Caco-2 (cell line): ENCODE measurements at regions not wholly inside any gene's neighbourhood (a gene's known extent, or its start where the extent isn't known, plus 50 kb on each side); places are given as distances from the start of the nearest gene placed in this dataset.
"Not testable (repeated sequence)": the region's sequence is repeated elsewhere in the genome, so short reads cannot be mapped to it uniquely, and the experiment has no call there.

Experiments
- BruUV-seq: library from RNA; stranded (reverse); fragments of 400-500 nt; replicated peaks from 2 replicates; lab custom pipeline; 2021; lab: Mats Ljungman, UMichigan
- CTCF ChIA-PET: fragments of 300-600 bp; sonication (Branson Sonifier 250); formaldehyde crosslinking; loops from one replicate; lab custom pipeline; 2022; ENCODE audit warnings: antibody characterized with exemption; lab: Charles Lee
- POLR2A ChIA-PET: fragments of 300-600 bp; sonication (Branson Sonifier 250); formaldehyde crosslinking; loops from one replicate; lab custom pipeline; 2022; ENCODE audit warnings: antibody characterized with exemption; lab: Charles Lee
- DNase-seq, 2 experiments: peaks; one replicate each; pipeline versions ENCODE4 v3.0.0 to v3.0.0-alpha.2; 2020 to 2022
- H3K27me3 ChIP-seq: replicated peaks from 2 replicates; pipeline ENCODE4 v1.6.0; 2011; ENCODE audit warnings: low read length; ENCODE audit not compliant: control insufficient read depth, insufficient read depth
- H3K36me3 ChIP-seq: 2 replicates; pipeline ENCODE4 v1.5.1; 2011; ENCODE audit warnings: low read length; ENCODE audit not compliant: control insufficient read depth, insufficient read depth
- H3K4me1 ChIP-seq: fragments of 250-450 bp; sonication (Bioruptor Pico); 2 replicates; pipeline ENCODE4 v1.5.1; 2020; ENCODE audit warnings: mild to moderate bottlenecking
- H3K4me3 ChIP-seq: 2 replicates; pipeline ENCODE4 v1.5.1; 2011; ENCODE audit warnings: low read depth, mild to moderate bottlenecking, control low read depth, low read length
- H3K9me3 ChIP-seq: fragments of 250-450 bp; sonication (Bioruptor Pico); 2 replicates; pipeline ENCODE4 v1.5.1; 2020; ENCODE audit warnings: mild to moderate bottlenecking, moderate library complexity
- H3K27ac Mint-ChIP-seq: one replicate; pipeline ENCODE4 v1.8.0; 2022; ENCODE audit warnings: mixed read lengths; ENCODE audit not compliant: unreplicated experiment
- H3K27me3 Mint-ChIP-seq: one replicate; pipeline ENCODE4 v1.8.0; 2022; ENCODE audit warnings: mixed read lengths; ENCODE audit not compliant: insufficient read depth, unreplicated experiment
- H3K36me3 Mint-ChIP-seq: one replicate; pipeline ENCODE4 v1.8.0; 2022; ENCODE audit warnings: mild to moderate bottlenecking, mixed read lengths; ENCODE audit not compliant: insufficient read depth, unreplicated experiment
- H3K4me1 Mint-ChIP-seq: one replicate; pipeline ENCODE4 v1.8.0; 2022; ENCODE audit warnings: low read depth, mixed read lengths; ENCODE audit not compliant: unreplicated experiment
- H3K4me3 Mint-ChIP-seq: one replicate; pipeline ENCODE4 v1.8.0; 2022; ENCODE audit warnings: mild to moderate bottlenecking, moderate library complexity, mixed read lengths; ENCODE audit not compliant: unreplicated experiment
- H3K9me3 Mint-ChIP-seq: one replicate; pipeline ENCODE4 v1.8.0; 2022; ENCODE audit warnings: mixed read lengths; ENCODE audit not compliant: unreplicated experiment
- intact Hi-C: fragments of 100-400 bp; cut with micrococcal nuclease; formaldehyde crosslinking; loops from one replicate; pipeline ENCODE4 v1.10.0; 2022; ENCODE audit not compliant: unreplicated experiment
- TF ChIP-seq, protein P1 (sequence below), 2 experiments: fragments of 200-600 bp in 1 of 2; IDR thresholded peaks; 1 replicate in 1 of 2; 2 replicates in 1 of 2; pipeline versions ENCODE4 v1.5.1 to v1.8.0; 2011 to 2022; ENCODE audit warnings: antibody characterized with exemption in 1 of 2, control low read depth in 1 of 2, inconsistent platforms in 1 of 2, low read depth in 1 of 2, low read length in 1 of 2, mild to moderate bottlenecking in 1 of 2, moderate library complexity in 1 of 2; ENCODE audit not compliant: insufficient read depth in 1 of 2, severe bottlenecking in 1 of 2, unreplicated experiment in 1 of 2

DNA sequence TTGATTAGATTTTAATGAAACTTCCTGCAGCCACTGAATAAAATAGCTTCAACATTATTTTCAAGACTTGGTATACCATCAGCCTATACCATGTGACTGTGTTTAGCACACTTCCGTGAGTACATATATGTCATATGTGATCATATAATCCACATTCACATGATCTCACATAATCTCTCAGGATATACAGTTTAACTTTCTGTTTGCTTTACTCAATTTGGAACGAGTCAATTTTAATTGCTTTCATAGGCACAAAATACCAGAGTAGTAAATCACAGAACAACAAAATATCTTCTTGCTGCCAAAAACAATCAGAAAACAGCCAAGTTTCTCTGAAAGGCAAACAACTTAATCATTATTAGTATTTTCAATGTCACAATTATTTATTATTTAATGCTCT is 731.1 kb upstream of the DIAPH2 start:
- Mint-ChIP-seq H3K4me1 (no peaks in the 10 kb centered on the region), H3K9me3 (no peaks in the 10 kb centered on the region), H3K36me3 (no peaks in the 10 kb centered on the region), H3K27me3 (no peaks in the 10 kb centered on the region), H3K27ac (no peak overlapping the region), H3K4me3 (no peak overlapping the region)
- TF ChIP-seq, protein P1, sequence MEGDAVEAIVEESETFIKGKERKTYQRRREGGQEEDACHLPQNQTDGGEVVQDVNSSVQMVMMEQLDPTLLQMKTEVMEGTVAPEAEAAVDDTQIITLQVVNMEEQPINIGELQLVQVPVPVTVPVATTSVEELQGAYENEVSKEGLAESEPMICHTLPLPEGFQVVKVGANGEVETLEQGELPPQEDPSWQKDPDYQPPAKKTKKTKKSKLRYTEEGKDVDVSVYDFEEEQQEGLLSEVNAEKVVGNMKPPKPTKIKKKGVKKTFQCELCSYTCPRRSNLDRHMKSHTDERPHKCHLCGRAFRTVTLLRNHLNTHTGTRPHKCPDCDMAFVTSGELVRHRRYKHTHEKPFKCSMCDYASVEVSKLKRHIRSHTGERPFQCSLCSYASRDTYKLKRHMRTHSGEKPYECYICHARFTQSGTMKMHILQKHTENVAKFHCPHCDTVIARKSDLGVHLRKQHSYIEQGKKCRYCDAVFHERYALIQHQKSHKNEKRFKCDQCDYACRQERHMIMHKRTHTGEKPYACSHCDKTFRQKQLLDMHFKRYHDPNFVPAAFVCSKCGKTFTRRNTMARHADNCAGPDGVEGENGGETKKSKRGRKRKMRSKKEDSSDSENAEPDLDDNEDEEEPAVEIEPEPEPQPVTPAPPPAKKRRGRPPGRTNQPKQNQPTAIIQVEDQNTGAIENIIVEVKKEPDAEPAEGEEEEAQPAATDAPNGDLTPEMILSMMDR (IDR thresholded peaks at IDR 0.05; ENCODE audit: insufficient read depth in 1 of 2, low read depth in 1 of 2, low read length in 1 of 2, severe bottlenecking in 1 of 2, unreplicated experiment in 1 of 2) = no peak
- Histone ChIP-seq H3K4me1 (no peaks in the 10 kb centered on the region), H3K36me3 (no peaks in the 10 kb centered on the region), H3K27me3 (no peaks in the 10 kb centered on the region), H3K9me3 (no peaks in the 10 kb centered on the region), H3K4me3 (no peak overlapping the region)
- ChIA-PET CTCF (no interaction called here), POLR2A (no interaction called here)
- BruUV-seq = no TSS peak
- DNase-seq = no peak
- intact Hi-C loops = no loop called here

DNA sequence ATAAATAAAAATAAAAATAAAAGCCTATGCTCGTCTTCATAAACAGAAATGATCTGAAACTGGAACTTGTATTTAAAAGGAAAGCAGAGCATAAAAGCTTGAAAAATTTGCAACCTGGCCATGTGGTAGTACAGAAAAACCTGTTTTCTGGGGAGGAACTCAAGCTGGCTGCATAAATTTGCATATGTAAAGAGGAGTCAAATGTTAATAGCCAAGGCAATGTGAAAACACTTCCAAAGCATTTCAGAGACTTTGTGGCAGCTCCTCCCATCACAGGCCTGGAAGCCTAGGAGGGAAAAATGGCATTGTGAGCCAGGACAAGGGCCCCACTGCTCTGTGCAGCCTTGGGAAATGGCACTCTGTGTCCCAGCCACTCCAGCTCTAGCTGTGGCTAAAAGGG is 727.9 kb upstream of the DIAPH2 start:
- no peak overlapping the region for H3K27ac Mint-ChIP-seq
- H3K4me3 ChIP-seq = no peak overlapping the region

DNA sequence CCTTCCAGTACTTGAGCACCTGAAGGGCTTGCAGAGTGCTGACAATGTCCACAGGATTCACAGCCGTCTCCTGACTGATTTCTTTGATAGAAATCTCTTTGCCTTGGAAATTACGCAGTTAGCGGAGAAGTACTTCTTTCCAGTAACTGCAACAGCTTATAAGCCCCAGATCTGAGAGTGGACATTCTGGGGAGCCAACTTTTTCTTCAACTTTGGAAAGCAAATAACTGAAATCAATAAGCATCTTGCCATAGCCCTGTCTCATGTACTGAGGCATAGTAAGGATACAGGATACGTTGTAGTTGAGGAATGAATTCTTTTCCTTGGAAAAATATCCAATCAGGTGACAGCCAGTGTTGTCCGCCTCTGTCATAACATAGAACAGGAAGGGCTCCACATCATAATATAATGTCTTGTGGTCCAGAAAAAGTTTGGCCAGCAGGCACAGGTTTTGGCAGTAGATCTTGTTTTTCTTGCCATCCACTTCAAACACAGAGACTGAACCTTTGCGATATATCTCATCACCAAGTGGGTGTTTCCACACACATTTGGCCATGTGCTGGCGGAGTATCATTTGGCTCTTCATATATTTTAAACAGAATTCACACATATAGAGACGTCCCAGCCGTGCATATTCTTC is 711.1 kb upstream of the DIAPH2 start:
- H3K4me1 ChIP-seq, H3K9me3 ChIP-seq, H3K36me3 ChIP-seq, BruUV-seq, intact Hi-C loops, H3K4me1 Mint-ChIP-seq, H3K4me3 ChIP-seq, H3K27me3 ChIP-seq, H3K4me3 Mint-ChIP-seq, CTCF ChIA-PET, H3K9me3 Mint-ChIP-seq, H3K36me3 Mint-ChIP-seq, H3K27ac Mint-ChIP-seq, POLR2A ChIA-PET, H3K27me3 Mint-ChIP-seq, DNase-seq: not testable (repeated sequence)

More for the DNA sequence above, 727.9 kb upstream of the DIAPH2 start:
- no peaks in the 10 kb centered on the region for H3K36me3 ChIP-seq
- ChIA-PET CTCF (no interaction called here), POLR2A (no interaction called here)
- H3K9me3 ChIP-seq = no peaks in the 10 kb centered on the region
- H3K27me3 ChIP-seq = no peaks in the 10 kb centered on the region
- H3K36me3 Mint-ChIP-seq = no peaks in the 10 kb centered on the region
- no peaks in the 10 kb centered on the region for H3K4me1 Mint-ChIP-seq
- no peak overlapping the region for H3K4me3 Mint-ChIP-seq
- no peak for DNase-seq
- intact Hi-C loops = no loop called here
- TF ChIP-seq, protein P1 (IDR thresholded peaks at IDR 0.05; ENCODE audit: insufficient read depth in 1 of 2, low read depth in 1 of 2, low read length in 1 of 2, severe bottlenecking in 1 of 2, unreplicated experiment in 1 of 2) = no peak
- no peaks in the 10 kb centered on the region for H3K4me1 ChIP-seq
- BruUV-seq = no TSS peak
- no peaks in the 10 kb centered on the region for H3K9me3 Mint-ChIP-seq
- no peaks in the 10 kb centered on the region for H3K27me3 Mint-ChIP-seq
